ENCODE measurements at regions not wholly inside any gene's neighbourhood (a gene's known extent, or its start where the extent isn't known, plus 50 kb on each side); places are given as distances from the start of the nearest gene placed in this dataset.
"Not testable (repeated sequence)": the region's sequence is repeated elsewhere in the genome, so short reads cannot be mapped to it uniquely, and the experiment has no call there.

DNA sequence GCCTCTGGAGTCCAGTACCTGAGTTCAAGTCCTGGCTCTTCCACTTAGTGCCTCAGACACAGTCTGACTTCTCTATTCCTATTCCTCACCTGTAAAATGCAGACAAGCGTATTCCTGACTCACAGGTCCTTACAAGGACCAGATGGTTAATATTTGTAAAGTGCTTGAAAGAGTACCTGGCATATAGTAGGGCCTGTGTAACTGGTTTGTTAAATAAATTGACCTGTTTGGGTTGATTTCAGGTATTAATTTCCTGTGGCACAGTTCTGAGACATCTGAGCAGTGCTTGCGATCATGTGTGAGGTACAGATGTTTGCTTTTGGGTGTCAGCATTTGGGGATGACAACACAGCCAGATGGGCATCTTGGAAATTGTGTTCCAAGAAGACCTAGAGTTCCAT is 127.5 kb downstream of the APIP start:
- Mint-ChIP-seq H3K36me3 (peaks cover 3% of the 10 kb centered on the region), H3K27ac (no peak overlapping the region), H3K27me3 (peaks cover 7% of the 10 kb centered on the region), H3K4me1 (no peaks in the 10 kb centered on the region), H3K9me3 (peaks cover 5% of the 10 kb centered on the region), H3K4me3 (no peak overlapping the region)
- ATAC-seq (ENCODE audit: low read depth) (no peak), DNase-seq (ENCODE audit: low spot score in 2 of 2) (no peak)

DNA sequence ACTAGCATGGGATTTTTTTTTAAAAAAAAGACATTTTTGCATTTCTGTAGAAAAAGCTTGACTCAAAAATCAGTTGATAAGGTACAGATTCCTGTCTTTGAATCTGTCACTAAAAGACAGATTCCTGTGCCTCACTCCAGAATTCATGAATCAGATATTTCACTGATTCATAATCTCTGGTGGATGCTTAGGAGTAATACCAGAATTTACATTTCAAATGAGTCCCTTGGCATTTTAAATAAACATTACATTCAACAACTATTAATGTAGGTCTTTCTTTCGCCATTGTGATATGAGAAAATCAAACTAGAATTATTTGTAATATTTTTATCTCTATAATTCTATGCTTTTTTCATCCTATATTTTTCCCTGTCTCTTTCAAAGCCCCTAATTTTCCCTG is 128.3 kb downstream of the APIP start:
- Mint-ChIP-seq H3K4me3 (no peak overlapping the region), H3K36me3 (peaks cover 3% of the 10 kb centered on the region), H3K27me3 (peaks cover 10% of the 10 kb centered on the region), H3K9me3 (peaks cover 5% of the 10 kb centered on the region), H3K27ac (no peak overlapping the region), H3K4me1 (no peaks in the 10 kb centered on the region)
- ATAC-seq (ENCODE audit: low read depth) (no peak), DNase-seq (ENCODE audit: low spot score in 2 of 2) (no peak)

DNA sequence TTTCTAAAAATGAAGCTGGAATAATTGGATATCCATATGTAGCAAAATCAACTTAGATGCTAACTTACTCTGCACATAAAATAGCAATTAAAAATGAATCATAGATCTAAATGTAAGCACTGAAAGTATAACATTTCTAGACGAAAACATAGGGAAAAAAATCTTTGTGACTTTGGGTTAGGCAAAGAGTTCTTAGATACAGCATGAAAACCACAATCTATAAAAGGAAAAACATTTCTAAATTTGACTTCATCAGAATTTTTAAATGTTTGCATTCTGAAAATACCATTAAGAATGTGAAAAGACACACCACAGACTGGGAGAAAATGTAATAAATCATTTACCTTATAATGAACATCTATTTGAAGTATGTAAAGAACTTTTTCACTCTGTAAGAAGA is 128.8 kb downstream of the APIP start:
- Mint-ChIP-seq H3K36me3 (peaks cover 3% of the 10 kb centered on the region), H3K27ac (no peak overlapping the region), H3K4me1 (no peaks in the 10 kb centered on the region), H3K27me3 (peaks cover 10% of the 10 kb centered on the region), H3K4me3 (no peak overlapping the region), H3K9me3 (peaks cover 5% of the 10 kb centered on the region)
- ATAC-seq (ENCODE audit: low read depth): no peak
- no peak for DNase-seq (ENCODE audit: low spot score in 2 of 2)

DNA sequence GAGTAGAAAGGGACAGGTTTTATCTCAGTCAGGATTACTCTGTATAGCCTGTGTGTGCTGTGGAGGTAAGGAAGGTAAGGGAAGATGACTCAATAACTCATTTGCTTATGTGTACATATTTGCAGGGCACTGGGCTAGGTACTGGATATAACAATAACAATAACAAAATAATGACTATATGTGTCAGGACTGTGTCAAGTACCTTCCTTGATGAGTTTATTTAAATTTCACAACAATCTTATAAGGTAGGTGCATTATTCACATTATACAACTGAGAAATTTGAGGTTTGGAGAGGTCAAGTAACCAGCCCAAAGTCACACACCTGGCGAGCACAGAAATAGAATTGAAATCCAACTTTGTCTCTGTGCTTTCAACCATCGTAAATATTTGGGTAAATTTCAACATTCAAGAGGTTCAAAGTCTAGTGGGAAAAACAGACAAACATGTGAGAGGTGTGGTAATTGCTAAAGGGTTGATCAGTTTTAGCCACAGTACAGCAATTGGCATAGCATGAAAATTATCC is 131.8 kb downstream of the APIP start:
- H3K4me3 Mint-ChIP-seq: no peak overlapping the region
- peaks cover 2% of the 10 kb centered on the region for H3K36me3 Mint-ChIP-seq
- DNase-seq (ENCODE audit: low spot score in 2 of 2) (no peak), ATAC-seq (ENCODE audit: low read depth) (no peak)
- H3K9me3 Mint-ChIP-seq: peaks cover 2% of the 10 kb centered on the region
- H3K4me1 Mint-ChIP-seq: no peaks in the 10 kb centered on the region
- no peak overlapping the region for H3K27ac Mint-ChIP-seq
- peaks cover 16% of the 10 kb centered on the region for H3K27me3 Mint-ChIP-seq

DNA sequence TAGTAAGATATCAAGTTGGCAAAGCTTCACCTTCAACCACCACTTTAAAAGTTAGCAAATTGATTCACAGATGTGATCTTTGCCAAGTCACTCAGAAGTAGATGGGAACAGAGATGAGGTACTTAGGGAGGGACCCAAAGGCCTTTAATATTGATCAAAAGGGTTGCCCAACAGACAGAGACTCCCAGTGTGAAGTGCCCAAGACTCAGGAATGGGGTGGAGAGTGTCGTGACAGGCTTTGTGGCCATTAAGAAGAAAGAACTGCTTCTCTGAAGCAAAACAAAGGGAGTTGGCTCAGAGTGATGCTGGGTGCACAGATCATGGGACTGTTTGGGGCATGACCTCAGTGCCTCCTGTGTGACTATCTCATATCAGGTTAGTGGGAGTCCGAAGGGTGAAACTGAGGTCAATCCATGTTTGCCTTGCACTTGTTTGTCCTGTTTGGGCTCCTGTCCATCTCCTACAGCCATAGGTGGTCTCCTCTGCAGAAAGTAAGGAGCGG is 132.3 kb downstream of the APIP start:
- H3K36me3 Mint-ChIP-seq: peaks cover 2% of the 10 kb centered on the region
- H3K9me3 Mint-ChIP-seq: peaks cover 2% of the 10 kb centered on the region
- DNase-seq (ENCODE audit: low spot score in 2 of 2) (no peak), ATAC-seq (ENCODE audit: low read depth) (no peak)
- H3K27ac Mint-ChIP-seq: no peak overlapping the region
- H3K27me3 Mint-ChIP-seq: peaks cover 21% of the 10 kb centered on the region
- H3K4me1 Mint-ChIP-seq: no peaks in the 10 kb centered on the region
- H3K4me3 Mint-ChIP-seq: no peak overlapping the region

DNA sequence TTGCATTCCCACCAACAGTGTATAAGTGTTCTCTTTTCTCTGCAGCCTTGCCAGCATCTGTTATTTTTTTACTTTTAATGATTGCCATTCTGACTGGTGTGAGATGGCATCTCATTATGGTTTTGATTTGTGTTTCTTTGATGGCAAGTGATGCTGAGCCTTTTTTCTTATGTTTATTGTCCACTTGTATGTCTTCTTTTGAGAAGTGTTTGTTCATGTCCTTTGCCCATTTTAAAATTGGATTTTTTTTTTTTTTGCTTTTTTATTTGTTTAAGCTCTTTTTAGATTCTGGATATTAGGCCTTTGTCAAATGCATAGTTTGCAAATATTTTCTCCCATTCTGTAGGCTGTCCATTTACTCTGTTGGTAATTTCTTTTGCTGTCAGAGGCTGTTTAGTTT is 134.4 kb downstream of the APIP start:
- not testable (repeated sequence) for H3K36me3 Mint-ChIP-seq, H3K27ac Mint-ChIP-seq
- H3K27me3 Mint-ChIP-seq: peaks cover 21% of the 10 kb centered on the region

DNA sequence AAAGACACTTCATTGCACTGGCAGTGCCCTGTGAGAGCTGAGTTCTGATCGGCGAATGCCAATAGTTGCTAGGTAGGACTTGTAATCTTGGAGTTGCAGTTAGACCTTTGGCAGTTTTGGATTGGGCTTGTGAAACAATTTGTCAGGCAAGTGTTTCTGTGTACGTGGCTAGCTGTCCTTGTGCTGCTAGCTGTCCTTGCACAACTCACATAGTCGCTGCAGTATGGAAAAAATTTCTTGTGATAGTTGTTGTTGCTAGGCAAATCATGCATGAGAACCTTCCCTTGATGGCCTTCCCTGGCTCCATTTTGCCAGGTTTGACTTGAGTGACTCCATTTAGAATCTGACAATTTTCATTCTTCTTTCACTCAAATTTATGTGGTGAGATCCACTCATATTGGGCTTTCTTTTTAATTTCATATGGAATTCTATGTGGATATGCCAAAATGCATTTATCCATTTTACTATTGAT is 140.7 kb downstream of the APIP start:
- Mint-ChIP-seq H3K9me3 (peaks cover 7% of the 10 kb centered on the region), H3K27ac (no peak overlapping the region), H3K36me3 (no peaks in the 10 kb centered on the region), H3K27me3 (peaks cover 11% of the 10 kb centered on the region), H3K4me3 (no peak overlapping the region), H3K4me1 (no peaks in the 10 kb centered on the region)
- ATAC-seq (ENCODE audit: low read depth): no peak
- no peak for DNase-seq (ENCODE audit: low spot score in 2 of 2)

More for the DNA sequence above, 134.4 kb downstream of the APIP start:
- H3K9me3 Mint-ChIP-seq; ATAC-seq (ENCODE audit: low read depth); DNase-seq (ENCODE audit: low spot score in 2 of 2); H3K4me3 Mint-ChIP-seq; H3K4me1 Mint-ChIP-seq: not testable (repeated sequence)

DNA sequence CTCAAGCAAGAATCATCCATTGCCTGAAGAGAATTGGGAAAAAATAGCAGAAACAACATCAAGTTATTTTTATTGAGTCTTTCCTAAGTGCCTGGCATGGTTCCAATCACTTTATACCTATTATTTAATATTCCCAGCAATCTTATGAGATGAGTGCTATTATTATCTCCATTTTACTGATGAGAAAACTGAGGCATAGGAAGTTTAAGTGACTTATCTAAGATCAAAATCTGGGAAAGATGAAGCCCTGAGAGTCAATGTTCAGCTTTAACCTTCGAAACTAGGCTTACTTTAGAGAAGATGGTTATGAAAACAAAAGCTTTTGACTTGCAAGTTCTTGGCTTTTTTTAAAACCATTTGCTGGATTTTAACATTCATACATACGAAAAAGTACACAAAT is 141.6 kb downstream of the APIP start:
- H3K4me1 Mint-ChIP-seq: no peaks in the 10 kb centered on the region
- H3K27me3 Mint-ChIP-seq: peaks cover 16% of the 10 kb centered on the region
- DNase-seq (ENCODE audit: low spot score in 2 of 2) (no peak), ATAC-seq (ENCODE audit: low read depth) (no peak)
- H3K27ac Mint-ChIP-seq: no peak overlapping the region
- no peaks in the 10 kb centered on the region for H3K36me3 Mint-ChIP-seq
- H3K9me3 Mint-ChIP-seq: peaks cover 7% of the 10 kb centered on the region
- no peak overlapping the region for H3K4me3 Mint-ChIP-seq

DNA sequence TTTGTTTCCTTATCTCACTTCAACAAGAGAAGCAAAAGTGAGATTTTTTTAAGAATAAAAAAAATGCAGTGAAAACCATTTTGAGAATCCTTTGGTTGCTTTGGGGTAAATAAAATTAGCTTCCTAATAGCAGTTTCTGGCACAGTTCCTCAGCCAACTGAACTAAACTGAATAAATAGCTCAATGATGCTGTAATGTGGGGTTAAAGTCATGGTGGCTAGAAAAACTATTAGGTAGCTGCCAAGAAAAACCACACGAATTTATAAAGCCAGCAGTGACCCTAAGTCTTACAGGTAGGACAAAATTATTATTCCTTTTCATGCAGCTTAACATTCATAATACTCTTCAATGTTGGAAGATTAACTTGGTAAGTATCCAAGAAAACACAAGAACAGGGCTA is 142.4 kb downstream of the APIP start:
- peaks cover 10% of the 10 kb centered on the region for H3K27me3 Mint-ChIP-seq

DNA sequence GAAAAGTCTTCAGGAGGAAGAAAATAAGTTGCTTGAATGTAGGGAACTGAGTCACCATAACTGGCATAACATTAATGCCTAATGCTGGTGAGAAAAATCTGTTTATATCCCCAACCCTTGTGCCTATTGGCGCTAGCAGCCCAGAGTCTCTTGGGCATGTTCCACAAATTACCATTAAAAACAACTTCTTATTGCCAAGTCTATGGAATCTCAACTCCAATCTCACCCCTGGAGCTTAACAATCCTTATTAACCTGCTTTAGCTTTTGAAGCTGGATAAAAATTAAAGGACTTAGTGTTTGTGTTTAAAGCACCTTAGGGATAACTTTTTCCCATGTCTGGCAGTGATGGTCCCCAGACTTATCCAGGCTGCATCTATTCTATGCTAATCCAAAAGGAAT is 143.0 kb downstream of the APIP start:
- no peaks in the 10 kb centered on the region for H3K4me1 Mint-ChIP-seq
- no peak overlapping the region for H3K27ac Mint-ChIP-seq
- DNase-seq (ENCODE audit: low spot score in 2 of 2): no peak
- H3K9me3 Mint-ChIP-seq: peaks cover 7% of the 10 kb centered on the region
- no peak for ATAC-seq (ENCODE audit: low read depth)
- peaks cover 12% of the 10 kb centered on the region for H3K27me3 Mint-ChIP-seq
- H3K36me3 Mint-ChIP-seq: no peaks in the 10 kb centered on the region
- H3K4me3 Mint-ChIP-seq: no peak overlapping the region

More for the DNA sequence above, 142.4 kb downstream of the APIP start:
- Mint-ChIP-seq H3K9me3 (peaks cover 7% of the 10 kb centered on the region), H3K27ac (no peak overlapping the region), H3K36me3 (no peaks in the 10 kb centered on the region), H3K4me1 (no peaks in the 10 kb centered on the region), H3K4me3 (no peak overlapping the region)
- DNase-seq (ENCODE audit: low spot score in 2 of 2): no peak
- ATAC-seq (ENCODE audit: low read depth): no peak

DNA sequence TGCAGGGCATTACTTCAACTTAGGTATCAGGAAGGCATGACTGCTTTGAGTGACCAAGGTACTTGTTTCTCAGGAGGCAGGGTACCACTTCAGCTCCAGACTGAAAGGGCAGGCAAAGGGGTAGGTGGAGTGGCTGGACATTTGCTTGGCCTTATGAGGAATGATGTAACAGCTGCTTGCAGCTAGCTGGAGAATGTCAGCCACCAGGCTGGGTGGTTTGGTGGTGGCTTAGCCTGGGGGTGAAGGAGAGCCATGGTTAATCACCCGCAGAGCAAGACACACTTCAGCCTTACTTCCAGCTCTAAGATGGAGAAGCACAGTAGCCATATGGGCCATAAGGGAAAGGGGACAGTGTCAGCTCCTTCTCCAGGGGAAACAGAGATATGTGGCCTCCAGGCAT is 146.1 kb downstream of the APIP start:
- Mint-ChIP-seq H3K9me3 (peaks cover 3% of the 10 kb centered on the region), H3K4me1 (no peaks in the 10 kb centered on the region), H3K27ac (no peak overlapping the region), H3K27me3 (peaks cover 11% of the 10 kb centered on the region), H3K4me3 (no peak overlapping the region), H3K36me3 (no peaks in the 10 kb centered on the region)
- DNase-seq (ENCODE audit: low spot score in 2 of 2): no peak
- ATAC-seq (ENCODE audit: low read depth): no peak

DNA sequence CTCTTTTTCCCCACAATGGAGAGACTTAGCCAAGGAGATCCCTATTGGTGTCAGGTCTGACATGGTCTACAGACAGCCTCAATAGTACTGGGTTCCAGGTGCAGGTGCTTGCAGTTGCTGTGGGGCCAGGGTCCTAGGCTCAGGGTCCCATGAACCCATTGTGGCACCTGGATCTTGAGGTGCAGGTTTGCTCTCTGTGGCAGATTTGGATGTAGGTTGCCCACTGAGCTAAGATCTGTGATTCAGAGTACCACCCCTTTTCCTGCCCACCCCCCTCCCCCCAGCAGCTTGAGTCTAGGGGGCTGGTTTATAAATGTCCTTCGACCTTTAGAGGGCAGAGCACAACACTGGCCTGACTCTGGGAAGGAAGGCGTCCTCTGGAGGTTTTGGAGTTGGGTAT is 147.0 kb downstream of the APIP start:
- Mint-ChIP-seq H3K9me3 (peaks cover 4% of the 10 kb centered on the region), H3K4me1 (no peaks in the 10 kb centered on the region), H3K27me3 (peaks cover 11% of the 10 kb centered on the region), H3K27ac (no peak overlapping the region), H3K36me3 (no peaks in the 10 kb centered on the region), H3K4me3 (no peak overlapping the region)
- ATAC-seq (ENCODE audit: low read depth): no peak
- DNase-seq (ENCODE audit: low spot score in 2 of 2): no peak

DNA sequence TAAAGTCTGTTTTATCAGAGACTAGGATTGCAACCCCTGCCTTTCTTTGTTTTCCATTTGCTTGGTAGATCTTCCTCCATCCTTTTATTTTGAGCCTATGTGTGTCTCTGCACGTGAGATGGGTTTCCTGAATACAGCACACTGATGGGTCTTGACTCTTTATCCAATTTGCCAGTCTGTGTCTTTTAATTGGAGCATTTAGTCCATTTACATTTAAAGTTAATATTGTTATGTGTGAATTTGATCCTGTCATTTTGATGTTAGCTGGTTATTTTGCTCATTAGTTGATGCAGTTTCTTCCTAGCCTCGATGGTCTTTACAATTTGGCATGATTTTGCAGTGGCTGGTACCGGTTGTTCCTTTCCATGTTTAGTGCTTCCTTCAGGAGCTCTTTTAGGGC is 141.7 kb downstream of the EHF start:
- DNase-seq (ENCODE audit: low spot score in 2 of 2); H3K27me3 Mint-ChIP-seq; H3K9me3 Mint-ChIP-seq; H3K4me1 Mint-ChIP-seq; ATAC-seq (ENCODE audit: low read depth); H3K4me3 Mint-ChIP-seq; H3K27ac Mint-ChIP-seq; H3K36me3 Mint-ChIP-seq: not testable (repeated sequence)

DNA sequence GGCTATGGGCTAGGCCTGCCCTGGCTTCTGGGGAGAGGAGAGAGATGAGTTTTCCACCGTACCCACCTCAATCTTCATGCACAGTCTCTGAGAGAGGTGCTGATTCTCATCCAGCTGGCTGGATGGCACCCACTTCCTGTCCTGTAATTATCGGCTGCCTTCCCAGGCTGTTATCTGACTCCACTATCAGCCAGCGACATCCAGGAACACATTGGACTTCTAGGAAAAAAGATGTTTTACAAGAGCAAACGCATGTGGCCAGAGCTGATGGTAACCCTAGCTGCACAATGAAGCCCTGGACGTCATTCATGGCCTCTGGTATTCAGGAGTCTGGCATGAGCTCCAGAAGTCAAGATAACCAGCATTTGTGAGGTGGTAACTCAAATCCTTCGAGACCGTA is 137.4 kb downstream of the EHF start:
- no peaks in the 10 kb centered on the region for H3K4me1 Mint-ChIP-seq
- H3K4me3 Mint-ChIP-seq: no peak overlapping the region
- no peak for DNase-seq (ENCODE audit: low spot score in 2 of 2)
- no peaks in the 10 kb centered on the region for H3K9me3 Mint-ChIP-seq
- no peaks in the 10 kb centered on the region for H3K36me3 Mint-ChIP-seq
- peaks cover 8% of the 10 kb centered on the region for H3K27me3 Mint-ChIP-seq
- no peak for ATAC-seq (ENCODE audit: low read depth)
- no peak overlapping the region for H3K27ac Mint-ChIP-seq

DNA sequence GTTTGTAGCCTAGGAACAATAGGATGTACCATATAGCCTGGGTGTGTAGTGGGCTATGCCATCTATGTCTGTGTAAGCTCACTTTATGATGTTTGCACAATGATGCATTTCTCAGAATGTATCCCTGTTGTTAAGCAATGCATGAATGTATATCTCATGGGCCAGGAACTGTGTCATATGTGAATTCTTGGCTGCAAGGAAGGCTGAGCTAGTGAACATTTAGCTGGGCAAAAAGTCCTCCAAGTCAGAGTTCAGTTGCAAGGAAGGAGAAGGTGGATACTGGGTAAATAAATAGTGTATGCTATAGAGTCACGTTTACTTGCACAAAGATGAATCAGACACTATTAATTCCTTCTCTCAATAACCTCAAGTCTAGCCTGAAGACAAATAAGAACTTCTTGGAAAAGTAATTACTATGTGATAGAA is 136.1 kb downstream of the EHF start:
- ATAC-seq (ENCODE audit: low read depth) (no peak), DNase-seq (ENCODE audit: low spot score in 2 of 2) (no peak)
- Mint-ChIP-seq H3K9me3 (no peaks in the 10 kb centered on the region), H3K27me3 (peaks cover 8% of the 10 kb centered on the region), H3K4me3 (no peak overlapping the region), H3K36me3 (no peaks in the 10 kb centered on the region), H3K27ac (no peak overlapping the region), H3K4me1 (no peaks in the 10 kb centered on the region)
